GM12878 (cell line): ENCODE measurements at regions not wholly inside any gene's neighbourhood (a gene's known extent, or its start where the extent isn't known, plus 50 kb on each side); places are given as distances from the start of the nearest gene placed in this dataset.

Source experiments
- ATAC-seq: fragments of 200-7000 bp; cut with Tn5 transposase; 3 replicates; pipeline ENCODE4 v1.9.1; 2020; ENCODE audit warnings: mild to moderate bottlenecking, moderate library complexity
- BruUV-seq: library from RNA; stranded (reverse); fragments of 400-500 nt; replicated peaks from 2 replicates; lab custom pipeline; 2021; lab: Mats Ljungman, UMichigan
- CTCF ChIA-PET: fragments of 300-600 bp; sonication (Branson Sonifier 250); formaldehyde crosslinking; extraction: SDS; loops from one replicate; lab custom pipeline; 2021; ENCODE audit warnings: inconsistent platforms; lab: Yijun Ruan, JAX
- POLR2A ChIA-PET: fragments of 350-600 bp; formaldehyde crosslinking; extraction: SDS; loops from one replicate; lab custom pipeline; 2021; ENCODE audit warnings: inconsistent platforms; lab: Charles Lee
- RAD21 ChIA-PET: fragments of 300-600 bp; sonication (Branson Sonifier 250); formaldehyde crosslinking; loops from one replicate; lab custom pipeline; 2023; ENCODE audit warnings: antibody characterized with exemption; ENCODE audit not compliant: unreplicated experiment; lab: Charles Lee
- SMC1A ChIA-PET: fragments of 300-600 bp; sonication (Branson Sonifier 250); formaldehyde crosslinking; loops from one replicate; lab custom pipeline; 2023; ENCODE audit not compliant: unreplicated experiment, uncharacterized antibody; lab: Charles Lee
- DNase-seq: peaks from one replicate; pipeline ENCODE4 v3.0.0-alpha.2; 2011; ENCODE audit warnings: low read depth, low spot score
- FAIRE-seq: peaks from 3 replicates; lab custom pipeline; 2011; peaks lifted over from hg19 to GRCh38; lab: Jason Lieb, UNC
- H2AFZ ChIP-seq: 2 replicates; pipeline ENCODE4 v1.6.0; 2011; ENCODE audit warnings: low read depth, low read length, control low read depth; ENCODE audit not compliant: control insufficient read depth
- H3K27ac ChIP-seq: 2 replicates; pipeline ENCODE4 v1.5.1; 2011; ENCODE audit warnings: control low read depth; ENCODE audit not compliant: control insufficient read depth, insufficient read depth
- H3K27me3 ChIP-seq, 2 experiments: replicated peaks in 1 of 2; 2 replicates each; pipeline versions ENCODE4 v1.6.0 to v1.6.1; 2011; ENCODE audit warnings: low read length in 1 of 2; ENCODE audit not compliant: control insufficient read depth in 2 of 2, insufficient read depth in 2 of 2
- H3K36me3 ChIP-seq, 2 experiments: 2 replicates each; pipeline ENCODE4 v1.5.1; 2011; ENCODE audit warnings: low read length in 1 of 2; ENCODE audit not compliant: control insufficient read depth in 2 of 2, insufficient read depth in 2 of 2
- H3K4me1 ChIP-seq: 2 replicates; pipeline ENCODE4 v1.6.1; 2011; ENCODE audit warnings: mild to moderate bottlenecking, low read length, moderate library complexity, mixed read lengths; ENCODE audit not compliant: control insufficient read depth, insufficient read depth
- H3K4me2 ChIP-seq: 2 replicates; pipeline ENCODE4 v1.6.0; 2011; ENCODE audit warnings: control low read depth; ENCODE audit not compliant: control insufficient read depth, insufficient read depth
- H3K4me3 ChIP-seq: fragments of 200-600 bp; sonication (generic); 2 replicates; pipeline ENCODE4 v1.5.1; 2016
- H3K79me2 ChIP-seq: 2 replicates; pipeline ENCODE4 v1.6.0; 2011; ENCODE audit warnings: low read length; ENCODE audit not compliant: control insufficient read depth, insufficient read depth
- H3K9ac ChIP-seq: 2 replicates; pipeline ENCODE4 v1.8.0; 2011; ENCODE audit warnings: low read length, control low read depth, mixed read lengths; ENCODE audit not compliant: control insufficient read depth, insufficient read depth
- H3K9me3 ChIP-seq: replicated peaks from 3 replicates; pipeline ENCODE4 v1.5.1; 2011; ENCODE audit warnings: mild to moderate bottlenecking, low read length; ENCODE audit not compliant: control insufficient read depth, insufficient read depth
- H4K20me1 ChIP-seq: 2 replicates; pipeline ENCODE4 v1.6.0; 2011; ENCODE audit not compliant: control insufficient read depth, insufficient read depth
- CBFB ChIP-seq: IDR thresholded peaks from 2 replicates; pipeline ENCODE4 v1.6.1; 2016; ENCODE audit warnings: antibody characterized with exemption, low read depth
- CBX5 ChIP-seq: sonication (generic); IDR thresholded peaks from 2 replicates; pipeline ENCODE4 v1.6.1; 2016; ENCODE audit warnings: low read depth, moderate library complexity, mild to moderate bottlenecking, inconsistent platforms
- CHD1 ChIP-seq: IDR thresholded peaks from 2 replicates; pipeline ENCODE4 v1.6.1; 2012; ENCODE audit warnings: low read depth, low read length, improper control_type of control experiment
- EZH2 ChIP-seq: IDR thresholded peaks from 2 replicates; pipeline ENCODE4 v1.6.1; 2012; ENCODE audit warnings: low read depth, mild to moderate bottlenecking, control low read depth, inconsistent platforms, low read length, borderline replicate concordance; ENCODE audit not compliant: control insufficient read depth
- FOS ChIP-seq: IDR thresholded peaks from 3 replicates; pipeline ENCODE4 v1.6.1; 2011; ENCODE audit warnings: borderline replicate concordance; ENCODE audit not compliant: insufficient read length; ENCODE audit errors: extremely low read depth
- HDAC6 ChIP-seq: fragments of 200-600 bp; sonication (generic); IDR thresholded peaks from one replicate; pipeline ENCODE4 v1.8.0; 2017; ENCODE audit warnings: antibody characterized with exemption; ENCODE audit not compliant: unreplicated experiment
- IRF4 ChIP-seq: IDR thresholded peaks from 2 replicates; pipeline ENCODE4 v1.6.1; 2011; ENCODE audit warnings: low read depth, low read length
- KLF5 ChIP-seq: fragments of 450-650 bp; IDR thresholded peaks from 2 replicates; pipeline ENCODE4 v1.6.1; 2014; ENCODE audit warnings: mild to moderate bottlenecking; ENCODE audit not compliant: partially characterized antibody
- MTA2 ChIP-seq: fragments of 450-650 bp; IDR thresholded peaks from 2 replicates; pipeline ENCODE4 v1.6.1; 2016; ENCODE audit warnings: low read depth, mild to moderate bottlenecking, moderate library complexity
- MXI1 ChIP-seq: fragments of 150-350 bp; IDR thresholded peaks from 2 replicates; pipeline ENCODE4 v1.6.1; 2011; ENCODE audit warnings: low read depth, mild to moderate bottlenecking, inconsistent platforms, low read length, improper control_type of control experiment
- NBN ChIP-seq: fragments of 450-650 bp; IDR thresholded peaks from 2 replicates; pipeline ENCODE4 v1.6.1; 2016
- NR2F1 ChIP-seq: fragments of 450-650 bp; conservative IDR thresholded peaks from 2 replicates; pipeline ENCODE4 v1.6.1; 2017; ENCODE audit warnings: mild to moderate bottlenecking
- RAD51 ChIP-seq: fragments of 450-650 bp; IDR thresholded peaks from 2 replicates; pipeline ENCODE4 v1.6.1; 2016; ENCODE audit warnings: moderate library complexity, mild to moderate bottlenecking, inconsistent platforms
- RFX5 ChIP-seq: IDR thresholded peaks from 2 replicates; pipeline ENCODE4 v1.6.1; 2011; ENCODE audit warnings: low read depth, low read length, improper control_type of control experiment
- SMAD1 ChIP-seq: fragments of 450-650 bp; IDR thresholded peaks from 2 replicates; pipeline ENCODE4 v1.6.1; 2018; ENCODE audit warnings: mild to moderate bottlenecking, low read depth; ENCODE audit not compliant: partially characterized antibody
- SREBF2 ChIP-seq: IDR thresholded peaks from 2 replicates; pipeline ENCODE4 v1.6.1; 2012; ENCODE audit warnings: mild to moderate bottlenecking, low read length
- SUZ12 ChIP-seq: fragments of 200-600 bp; sonication (generic); IDR thresholded peaks from one replicate; pipeline ENCODE4 v1.6.1; 2018; ENCODE audit warnings: antibody characterized with exemption, mild to moderate bottlenecking; ENCODE audit not compliant: unreplicated experiment
- TCF12 ChIP-seq: IDR thresholded peaks from 2 replicates; pipeline ENCODE4 v1.6.1; 2011; ENCODE audit warnings: low read depth, mild to moderate bottlenecking, low read length
- ZNF274 ChIP-seq: IDR thresholded peaks from one replicate; pipeline ENCODE4 v1.8.0; 2011; ENCODE audit not compliant: insufficient read length, insufficient read depth
- WGBS: methylation state at CpG from one replicate; pipeline ENCODE4 v1.1.6; 2016; ENCODE audit warnings: low lambda C conversion rate; ENCODE audit not compliant: insufficient replicate concordance, insufficient coverage; ENCODE audit errors: missing lambda C conversion rate; 5-methylcytosine and 5-hydroxymethylcytosine counted together
- in situ Hi-C: fragments of 300-500 bp; cut with MboI; formaldehyde crosslinking; loops from 9 replicates; pipeline ENCODE4 v1.14.3; 2018; ENCODE audit warnings: mixed read lengths
- intact Hi-C: fragments of 100-400 bp; cut with micrococcal nuclease; formaldehyde crosslinking; loops from one replicate; pipeline ENCODE4 v1.14.2; 2022; ENCODE audit not compliant: unreplicated experiment
- TF ChIP-seq, protein P1 (sequence below): IDR thresholded peaks from 2 replicates; pipeline ENCODE4 v1.6.1; 2011; ENCODE audit warnings: borderline replicate concordance, low read depth, mild to moderate bottlenecking, moderate library complexity, low read length; ENCODE audit not compliant: insufficient read depth, poor library complexity, severe bottlenecking
- TF ChIP-seq, protein P2 (sequence below): IDR thresholded peaks from 2 replicates; pipeline ENCODE4 v1.6.1; 2012; ENCODE audit warnings: low read depth, low read length, improper control_type of control experiment
- TF ChIP-seq, protein P3 (sequence below): fragments of 450-650 bp; IDR thresholded peaks from 2 replicates; pipeline ENCODE4 v1.6.1; 2016; ENCODE audit warnings: mild to moderate bottlenecking
- TF ChIP-seq, protein P4 (sequence below): fragments of 450-650 bp; IDR thresholded peaks from 2 replicates; pipeline ENCODE4 v1.6.1; 2014; ENCODE audit warnings: mild to moderate bottlenecking

DNA sequence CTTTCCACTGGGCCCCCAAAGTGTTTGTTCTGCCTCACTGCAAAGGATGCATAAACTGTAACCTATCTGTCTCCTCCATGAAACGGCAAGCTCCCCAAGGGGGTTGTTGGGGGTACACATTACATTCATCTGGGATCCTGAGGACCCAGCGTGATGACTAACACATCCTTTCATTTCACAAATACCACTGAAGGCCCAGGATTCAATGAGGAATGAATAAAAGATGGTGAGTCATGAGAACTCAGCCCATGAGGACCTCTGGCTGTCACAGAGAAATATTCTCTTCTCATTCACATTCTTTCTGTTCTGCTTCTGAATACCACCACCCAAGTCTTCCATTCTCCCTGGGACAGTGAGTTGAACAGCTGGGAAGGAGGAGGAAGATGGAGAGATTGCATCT is 149.8 kb downstream of the RBFOX3 start (continued):
- TF ChIP-seq RAD51 (no peak), CBFB (no peak), SUZ12 (no peak), FOS (no peak), SREBF2 (no peak), IRF4 (no peak)
- TF ChIP-seq, protein P1, sequence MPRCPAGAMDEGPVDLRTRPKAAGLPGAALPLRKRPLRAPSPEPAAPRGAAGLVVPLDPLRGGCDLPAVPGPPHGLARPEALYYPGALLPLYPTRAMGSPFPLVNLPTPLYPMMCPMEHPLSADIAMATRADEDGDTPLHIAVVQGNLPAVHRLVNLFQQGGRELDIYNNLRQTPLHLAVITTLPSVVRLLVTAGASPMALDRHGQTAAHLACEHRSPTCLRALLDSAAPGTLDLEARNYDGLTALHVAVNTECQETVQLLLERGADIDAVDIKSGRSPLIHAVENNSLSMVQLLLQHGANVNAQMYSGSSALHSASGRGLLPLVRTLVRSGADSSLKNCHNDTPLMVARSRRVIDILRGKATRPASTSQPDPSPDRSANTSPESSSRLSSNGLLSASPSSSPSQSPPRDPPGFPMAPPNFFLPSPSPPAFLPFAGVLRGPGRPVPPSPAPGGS, result no peak

DNA sequence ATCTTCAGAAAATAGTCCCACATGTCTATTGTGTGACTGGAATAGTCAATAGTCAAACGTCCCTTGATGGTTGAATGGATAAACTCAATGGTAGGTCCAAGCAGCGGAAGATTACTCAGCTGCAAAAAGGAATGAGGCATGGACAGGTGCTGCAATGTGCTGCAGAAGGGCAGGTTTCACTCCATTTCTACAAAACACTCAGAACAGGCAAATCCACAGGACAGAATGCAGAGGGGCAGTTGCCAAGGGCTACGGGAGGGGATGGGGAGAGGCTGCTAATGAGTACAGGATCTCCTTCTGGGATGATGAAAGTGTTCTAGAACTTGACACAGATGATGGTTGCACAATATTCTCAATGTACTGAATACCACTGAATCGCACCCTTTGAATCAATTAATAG is 151.0 kb downstream of the RBFOX3 start:
- POLR2A ChIA-PET, result no interaction called here
- no TSS peak for BruUV-seq
- H3K4me3 ChIP-seq, result no peak overlapping the region
- intact Hi-C loops, result no loop called here
- SMC1A ChIA-PET, result no interaction called here
- H3K9me3 ChIP-seq, result no peaks in the 10 kb centered on the region
- no peak overlapping the region for H3K27ac ChIP-seq
- H3K36me3 ChIP-seq, result no peaks in the 10 kb centered on the region
- H3K27me3 ChIP-seq, result no peaks in the 10 kb centered on the region; a peak in 1 of 4 replicates
- no peak overlapping the region for H3K4me2 ChIP-seq
- 4% methylated on average over 4 of the region's 4 CpGs for WGBS
- no peak overlapping the region for H2AFZ ChIP-seq
- FAIRE-seq (no peak), ATAC-seq (no peak), DNase-seq (no peak)
- no peaks in the 10 kb centered on the region for H4K20me1 ChIP-seq
- in situ Hi-C loops, result no loop called here
- H3K4me1 ChIP-seq, result no peaks in the 10 kb centered on the region
- CTCF ChIA-PET, result no interaction called here
- RAD21 ChIA-PET, result no interaction called here
- no peak overlapping the region for H3K9ac ChIP-seq
- H3K79me2 ChIP-seq, result no peaks in the 10 kb centered on the region
- TF ChIP-seq KLF5 (no peak), CHD1 (no peak), EZH2 (no peak), MTA2 (no peak), RFX5 (no peak), NBN (no peak), TCF12 (no peak), HDAC6 (no peak), ZNF274 (no peak), SMAD1 (no peak), MXI1 (no peak), CBX5 (no peak), NR2F1 (no peak)
- TF ChIP-seq, protein P2, sequence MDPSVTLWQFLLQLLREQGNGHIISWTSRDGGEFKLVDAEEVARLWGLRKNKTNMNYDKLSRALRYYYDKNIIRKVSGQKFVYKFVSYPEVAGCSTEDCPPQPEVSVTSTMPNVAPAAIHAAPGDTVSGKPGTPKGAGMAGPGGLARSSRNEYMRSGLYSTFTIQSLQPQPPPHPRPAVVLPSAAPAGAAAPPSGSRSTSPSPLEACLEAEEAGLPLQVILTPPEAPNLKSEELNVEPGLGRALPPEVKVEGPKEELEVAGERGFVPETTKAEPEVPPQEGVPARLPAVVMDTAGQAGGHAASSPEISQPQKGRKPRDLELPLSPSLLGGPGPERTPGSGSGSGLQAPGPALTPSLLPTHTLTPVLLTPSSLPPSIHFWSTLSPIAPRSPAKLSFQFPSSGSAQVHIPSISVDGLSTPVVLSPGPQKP, result no peak
- TF ChIP-seq, protein P3, sequence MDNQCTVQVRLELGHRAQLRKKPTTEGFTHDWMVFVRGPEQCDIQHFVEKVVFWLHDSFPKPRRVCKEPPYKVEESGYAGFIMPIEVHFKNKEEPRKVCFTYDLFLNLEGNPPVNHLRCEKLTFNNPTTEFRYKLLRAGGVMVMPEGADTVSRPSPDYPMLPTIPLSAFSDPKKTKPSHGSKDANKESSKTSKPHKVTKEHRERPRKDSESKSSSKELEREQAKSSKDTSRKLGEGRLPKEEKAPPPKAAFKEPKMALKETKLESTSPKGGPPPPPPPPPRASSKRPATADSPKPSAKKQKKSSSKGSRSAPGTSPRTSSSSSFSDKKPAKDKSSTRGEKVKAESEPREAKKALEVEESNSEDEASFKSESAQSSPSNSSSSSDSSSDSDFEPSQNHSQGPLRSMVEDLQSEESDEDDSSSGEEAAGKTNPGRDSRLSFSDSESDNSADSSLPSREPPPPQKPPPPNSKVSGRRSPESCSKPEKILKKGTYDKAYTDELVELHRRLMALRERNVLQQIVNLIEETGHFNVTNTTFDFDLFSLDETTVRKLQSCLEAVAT, result no peak
- TF ChIP-seq, protein P4, sequence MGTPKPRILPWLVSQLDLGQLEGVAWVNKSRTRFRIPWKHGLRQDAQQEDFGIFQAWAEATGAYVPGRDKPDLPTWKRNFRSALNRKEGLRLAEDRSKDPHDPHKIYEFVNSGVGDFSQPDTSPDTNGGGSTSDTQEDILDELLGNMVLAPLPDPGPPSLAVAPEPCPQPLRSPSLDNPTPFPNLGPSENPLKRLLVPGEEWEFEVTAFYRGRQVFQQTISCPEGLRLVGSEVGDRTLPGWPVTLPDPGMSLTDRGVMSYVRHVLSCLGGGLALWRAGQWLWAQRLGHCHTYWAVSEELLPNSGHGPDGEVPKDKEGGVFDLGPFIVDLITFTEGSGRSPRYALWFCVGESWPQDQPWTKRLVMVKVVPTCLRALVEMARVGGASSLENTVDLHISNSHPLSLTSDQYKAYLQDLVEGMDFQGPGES, result no peak
